PC-9 (cell line): ENCODE measurements at regions not wholly inside any gene's neighbourhood (a gene's known extent, or its start where the extent isn't known, plus 50 kb on each side); places are given as distances from the start of the nearest gene placed in this dataset.

Experiments used
- BruUV-seq: library from RNA; stranded (reverse); fragments of 400-500 nt; replicated peaks from 2 replicates; lab custom pipeline; 2021; lab: Mats Ljungman, UMichigan
- CTCF ChIA-PET: fragments of 300-600 bp; sonication (Branson Sonifier 250); formaldehyde crosslinking; loops from one replicate; lab custom pipeline; 2022; ENCODE audit warnings: antibody characterized with exemption; lab: Charles Lee
- POLR2A ChIA-PET: fragments of 300-600 bp; sonication (Branson Sonifier 250); formaldehyde crosslinking; loops from one replicate; lab custom pipeline; 2022; ENCODE audit warnings: antibody characterized with exemption; ENCODE audit not compliant: unreplicated experiment; lab: Charles Lee
- DNase-seq, 2 experiments: peaks; one replicate each; pipeline versions ENCODE4 v3.0.0 to v3.0.0-alpha.2; 2015 to 2022; ENCODE audit warnings: mixed read lengths in 1 of 2
- H2AFZ ChIP-seq: fragments of 200-600 bp; sonication (generic); 2 replicates; pipeline ENCODE4 v1.8.1; 2017; ENCODE audit warnings: antibody characterized with exemption
- H3F3A ChIP-seq: fragments of 200-600 bp; sonication (generic); 2 replicates; pipeline ENCODE4 v1.8.1; 2017; ENCODE audit warnings: antibody characterized with exemption, mild to moderate bottlenecking, low read depth; ENCODE audit not compliant: insufficient read depth
- H3K27ac ChIP-seq: fragments of 200-600 bp; sonication (generic); 2 replicates; pipeline ENCODE4 v1.6.1; 2016; ENCODE audit warnings: mixed run types
- H3K27me3 ChIP-seq: fragments of 200-600 bp; sonication (generic); 2 replicates; pipeline ENCODE4 v1.6.1; 2016; ENCODE audit warnings: low read depth, mixed run types; ENCODE audit not compliant: insufficient read depth
- H3K36me3 ChIP-seq: fragments of 200-600 bp; sonication (generic); 2 replicates; pipeline ENCODE4 v1.6.1; 2016; ENCODE audit warnings: low read depth, mixed run types
- H3K4me1 ChIP-seq: fragments of 200-600 bp; sonication (generic); replicated peaks from 2 replicates; pipeline ENCODE4 v1.6.1; 2016; ENCODE audit warnings: mixed run types; ENCODE audit not compliant: insufficient read depth
- H3K4me2 ChIP-seq: fragments of 200-600 bp; sonication (generic); 2 replicates; pipeline ENCODE4 v1.6.1; 2017; ENCODE audit warnings: mixed run types
- H3K4me3 ChIP-seq: fragments of 200-600 bp; sonication (generic); 2 replicates; pipeline ENCODE4 v1.6.1; 2016; ENCODE audit warnings: mixed run types
- H3K79me2 ChIP-seq: fragments of 200-600 bp; sonication (generic); 2 replicates; pipeline ENCODE4 v1.6.1; 2017; ENCODE audit warnings: low read depth, mixed run types
- H3K9me2 ChIP-seq: fragments of 200-600 bp; sonication (generic); 2 replicates; pipeline ENCODE4 v1.8.1; 2017; ENCODE audit warnings: mild to moderate bottlenecking; ENCODE audit not compliant: insufficient read depth
- H3K9me3 ChIP-seq: fragments of 200-600 bp; sonication (generic); 2 replicates; pipeline ENCODE4 v1.8.1; 2016; ENCODE audit warnings: low read depth; ENCODE audit not compliant: insufficient read depth
- H4K20me1 ChIP-seq: fragments of 200-600 bp; sonication (generic); 2 replicates; pipeline ENCODE4 v1.8.1; 2017; ENCODE audit not compliant: insufficient read depth
- EZH2 ChIP-seq: fragments of 200-600 bp; sonication (generic); IDR thresholded peaks from 2 replicates; pipeline ENCODE4 v1.8.0; 2017; ENCODE audit warnings: antibody characterized with exemption, low read depth
- intact Hi-C: fragments of 100-400 bp; cut with micrococcal nuclease; formaldehyde crosslinking; loops from one replicate; pipeline ENCODE4 v1.10.0; 2022; ENCODE audit not compliant: unreplicated experiment
- TF ChIP-seq, protein P1 (sequence below): fragments of 200-600 bp; sonication (generic); conservative IDR thresholded peaks from 2 replicates; pipeline ENCODE4 v1.6.1; 2017; ENCODE audit warnings: mixed run types, antibody characterized with exemption, mild to moderate bottlenecking, moderate library complexity

GRCh38 chrX:144849141-144849540, 398.2 kb upstream of the SPANXN1 start:
- Histone ChIP-seq H3K4me3 (no peak overlapping the region), H3K4me1 (no peaks in the 10 kb centered on the region), H2AFZ (no peak overlapping the region), H3F3A (no peaks in the 10 kb centered on the region), H3K9me2 (no peaks in the 10 kb centered on the region), H3K36me3 (no peaks in the 10 kb centered on the region), H3K9me3 (no peaks in the 10 kb centered on the region), H3K27me3 (no peaks in the 10 kb centered on the region), H4K20me1 (no peaks in the 10 kb centered on the region), H3K4me2 (no peak overlapping the region), H3K79me2 (no peaks in the 10 kb centered on the region), H3K27ac (no peak overlapping the region)
- DNase-seq: no peak
- ChIA-PET CTCF (no interaction called here), POLR2A (interaction anchor here (0.6 kb wide), 1 partner anchor 48 kb away, joined by 4 read pairs; no protein-coding TSS in a partner anchor)
- intact Hi-C loops: no loop called here
- no TSS peak for BruUV-seq
- no peak for TF ChIP-seq EZH2
- TF ChIP-seq, protein P1, sequence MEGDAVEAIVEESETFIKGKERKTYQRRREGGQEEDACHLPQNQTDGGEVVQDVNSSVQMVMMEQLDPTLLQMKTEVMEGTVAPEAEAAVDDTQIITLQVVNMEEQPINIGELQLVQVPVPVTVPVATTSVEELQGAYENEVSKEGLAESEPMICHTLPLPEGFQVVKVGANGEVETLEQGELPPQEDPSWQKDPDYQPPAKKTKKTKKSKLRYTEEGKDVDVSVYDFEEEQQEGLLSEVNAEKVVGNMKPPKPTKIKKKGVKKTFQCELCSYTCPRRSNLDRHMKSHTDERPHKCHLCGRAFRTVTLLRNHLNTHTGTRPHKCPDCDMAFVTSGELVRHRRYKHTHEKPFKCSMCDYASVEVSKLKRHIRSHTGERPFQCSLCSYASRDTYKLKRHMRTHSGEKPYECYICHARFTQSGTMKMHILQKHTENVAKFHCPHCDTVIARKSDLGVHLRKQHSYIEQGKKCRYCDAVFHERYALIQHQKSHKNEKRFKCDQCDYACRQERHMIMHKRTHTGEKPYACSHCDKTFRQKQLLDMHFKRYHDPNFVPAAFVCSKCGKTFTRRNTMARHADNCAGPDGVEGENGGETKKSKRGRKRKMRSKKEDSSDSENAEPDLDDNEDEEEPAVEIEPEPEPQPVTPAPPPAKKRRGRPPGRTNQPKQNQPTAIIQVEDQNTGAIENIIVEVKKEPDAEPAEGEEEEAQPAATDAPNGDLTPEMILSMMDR: no peak

- no peaks in the 10 kb centered on the region for H3K9me3 ChIP-seq
- ChIA-PET CTCF (interaction anchor here (0.6 kb wide), 1 partner anchor 105 kb away, joined by 3 read pairs; no protein-coding TSS in a partner anchor), POLR2A (no interaction called here)
- H4K20me1 ChIP-seq: no peaks in the 10 kb centered on the region
- H2AFZ ChIP-seq: no peak overlapping the region
- no peaks in the 10 kb centered on the region for H3K79me2 ChIP-seq
- no peak for DNase-seq
- intact Hi-C loops: loop anchor here (1.0 kb wide), 1 partner anchor 105 kb away; no protein-coding TSS in a partner anchor
- H3K4me3 ChIP-seq: no peak overlapping the region
- H3K36me3 ChIP-seq: no peaks in the 10 kb centered on the region
- no peaks in the 10 kb centered on the region for H3K4me1 ChIP-seq
- no TSS peak for BruUV-seq
- no peak overlapping the region for H3K27ac ChIP-seq
- H3K4me2 ChIP-seq: no peak overlapping the region
- H3K9me2 ChIP-seq: no peaks in the 10 kb centered on the region
- no peaks in the 10 kb centered on the region for H3K27me3 ChIP-seq
- TF ChIP-seq EZH2: no peak
- TF ChIP-seq, protein P1: peak; percentile 66
- H3F3A ChIP-seq: no peaks in the 10 kb centered on the region
Measured at GRCh38 chrX:144896323-144896722, 351.0 kb upstream of the SPANXN1 start.

- BruUV-seq: no TSS peak
- CTCF ChIA-PET: no interaction called here
- H2AFZ ChIP-seq: no peak overlapping the region
- H3K4me1 ChIP-seq: no peaks in the 10 kb centered on the region
- no peak overlapping the region for H3K4me3 ChIP-seq
- H4K20me1 ChIP-seq: no peaks in the 10 kb centered on the region
- intact Hi-C loops: loop anchor here (10.0 kb wide), 1 partner anchor 567 kb away; no protein-coding TSS in a partner anchor
- H3K36me3 ChIP-seq: no peaks in the 10 kb centered on the region
- no peak overlapping the region for H3K4me2 ChIP-seq
- H3K27me3 ChIP-seq: no peaks in the 10 kb centered on the region
- H3F3A ChIP-seq: no peaks in the 10 kb centered on the region
- POLR2A ChIA-PET: no interaction called here
- H3K9me3 ChIP-seq: no peaks in the 10 kb centered on the region
- no peaks in the 10 kb centered on the region for H3K9me2 ChIP-seq
- H3K27ac ChIP-seq: no peak overlapping the region
- H3K79me2 ChIP-seq: no peaks in the 10 kb centered on the region
- no peak for TF ChIP-seq EZH2
- TF ChIP-seq, protein P1: no peak
- no peak for DNase-seq
Measured at GRCh38 chrX:144901521-144901920, 345.8 kb upstream of the SPANXN1 start.
